Lower lobe of right lung (tissue), 2 donors: ENCODE measurements at regions not wholly inside any gene's neighbourhood (a gene's known extent, or its start where the extent isn't known, plus 50 kb on each side); places are given as distances from the start of the nearest gene placed in this dataset.

Source experiments
- ATAC-seq, 2 donors: fragments of 200-7000 bp; cut with Tn5 transposase; one replicate each; pipeline ENCODE4 v1.9.1; 2020 to 2022; ENCODE audit warnings: mild to moderate bottlenecking in 2 of 2, moderate library complexity in 2 of 2
- DNase-seq: peaks from one replicate; pipeline ENCODE4 v3.0.0-alpha.2; 2020
- H3K27ac ChIP-seq: fragments of 200-600 bp; one replicate; pipeline ENCODE4 v1.8.0; 2022
- H3K27me3 ChIP-seq: fragments of 200-600 bp; one replicate; pipeline ENCODE4 v1.8.0; 2022; ENCODE audit warnings: low read depth
- H3K36me3 ChIP-seq: fragments of 200-600 bp; one replicate; pipeline ENCODE4 v1.8.0; 2022; ENCODE audit warnings: mild to moderate bottlenecking
- H3K4me1 ChIP-seq: fragments of 200-600 bp; one replicate; pipeline ENCODE4 v1.8.0; 2022
- H3K4me3 ChIP-seq: fragments of 200-600 bp; one replicate; pipeline ENCODE4 v1.8.0; 2022; ENCODE audit warnings: mild to moderate bottlenecking
- H3K9me3 ChIP-seq: fragments of 200-600 bp; one replicate; pipeline ENCODE4 v1.8.0; 2022
- intact Hi-C: fragments of 100-400 bp; cut with DNase I; formaldehyde crosslinking; loops from one replicate; pipeline ENCODE4 v1.11.0; 2022
- TF ChIP-seq, protein P1 (sequence below): fragments of 200-600 bp; IDR thresholded peaks from one replicate; pipeline ENCODE4 v1.8.0; 2022; ENCODE audit warnings: antibody characterized with exemption, mild to moderate bottlenecking
- donor health status: DM: no; HTN: yes; CAD: no; lungs with severe emphysema.

DNA sequence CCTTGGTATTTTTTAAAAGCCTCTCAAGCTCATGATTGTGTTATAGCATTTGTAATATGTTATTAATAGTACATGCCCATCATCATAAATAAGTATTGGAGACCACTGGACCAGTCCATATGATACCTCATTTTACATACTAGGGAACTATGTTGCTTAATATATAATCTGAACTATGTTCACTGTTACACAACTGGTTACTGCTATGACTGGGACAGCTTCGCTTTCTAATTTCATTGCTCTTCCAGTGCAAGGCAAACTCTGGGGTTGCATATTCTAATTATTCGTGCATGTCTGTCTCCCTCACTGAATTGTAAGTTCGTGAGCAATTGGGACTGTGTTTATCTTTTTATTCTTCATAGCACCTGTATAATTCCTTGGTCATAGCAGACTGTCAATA, 330.5 kb downstream of the RAPGEF2 start:
- no peak for DNase-seq
- intact Hi-C loops: no loop called here
- TF ChIP-seq, protein P1, sequence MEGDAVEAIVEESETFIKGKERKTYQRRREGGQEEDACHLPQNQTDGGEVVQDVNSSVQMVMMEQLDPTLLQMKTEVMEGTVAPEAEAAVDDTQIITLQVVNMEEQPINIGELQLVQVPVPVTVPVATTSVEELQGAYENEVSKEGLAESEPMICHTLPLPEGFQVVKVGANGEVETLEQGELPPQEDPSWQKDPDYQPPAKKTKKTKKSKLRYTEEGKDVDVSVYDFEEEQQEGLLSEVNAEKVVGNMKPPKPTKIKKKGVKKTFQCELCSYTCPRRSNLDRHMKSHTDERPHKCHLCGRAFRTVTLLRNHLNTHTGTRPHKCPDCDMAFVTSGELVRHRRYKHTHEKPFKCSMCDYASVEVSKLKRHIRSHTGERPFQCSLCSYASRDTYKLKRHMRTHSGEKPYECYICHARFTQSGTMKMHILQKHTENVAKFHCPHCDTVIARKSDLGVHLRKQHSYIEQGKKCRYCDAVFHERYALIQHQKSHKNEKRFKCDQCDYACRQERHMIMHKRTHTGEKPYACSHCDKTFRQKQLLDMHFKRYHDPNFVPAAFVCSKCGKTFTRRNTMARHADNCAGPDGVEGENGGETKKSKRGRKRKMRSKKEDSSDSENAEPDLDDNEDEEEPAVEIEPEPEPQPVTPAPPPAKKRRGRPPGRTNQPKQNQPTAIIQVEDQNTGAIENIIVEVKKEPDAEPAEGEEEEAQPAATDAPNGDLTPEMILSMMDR: no peak

DNA sequence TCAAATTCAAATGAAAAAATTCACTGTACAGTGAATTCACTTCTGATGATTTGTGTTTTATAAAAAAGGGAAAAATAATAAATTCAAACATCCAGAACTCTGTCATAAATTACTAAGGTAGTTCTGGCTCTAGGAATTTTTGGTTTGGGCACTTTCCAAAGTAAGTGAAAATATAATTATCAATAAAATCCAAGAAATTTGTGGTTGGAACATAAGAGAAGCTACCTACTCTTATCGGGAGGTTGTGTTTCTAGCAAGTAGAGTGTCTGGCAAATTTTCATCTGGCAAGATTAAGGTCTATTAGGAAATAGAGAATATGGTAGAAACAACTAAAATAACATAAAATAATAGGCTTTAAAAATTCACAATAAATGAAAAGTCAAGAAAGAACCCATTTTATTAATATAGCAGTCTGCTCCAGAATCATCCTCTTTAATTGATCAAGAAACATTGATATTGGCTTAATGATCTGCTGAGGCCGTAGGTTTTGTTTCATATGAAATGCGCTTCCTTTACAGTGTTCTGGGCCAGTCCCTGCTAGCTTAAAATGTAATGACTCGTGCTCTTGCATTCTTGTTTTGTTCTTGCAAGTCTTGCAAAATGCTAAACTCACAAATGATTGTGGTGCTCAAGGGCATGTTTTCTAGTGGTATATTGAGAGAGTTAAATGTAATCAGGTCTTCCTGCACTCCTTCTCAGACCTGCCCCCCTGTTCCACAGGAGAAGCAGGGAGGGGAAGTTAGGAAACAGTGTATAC, 331.4 kb downstream of the RAPGEF2 start:
- H3K27ac ChIP-seq: no peak overlapping the region
- TF ChIP-seq, protein P1: no peak
- ATAC-seq: no peak

More for the DNA sequence above, 330.5 kb downstream of the RAPGEF2 start:
- Histone ChIP-seq H3K4me1 (peaks cover 11% of the 10 kb centered on the region), H3K4me3 (no peak overlapping the region), H3K27ac (no peak overlapping the region), H3K27me3 (no peaks in the 10 kb centered on the region), H3K9me3 (no peaks in the 10 kb centered on the region), H3K36me3 (no peaks in the 10 kb centered on the region)
- no peak for ATAC-seq

DNA sequence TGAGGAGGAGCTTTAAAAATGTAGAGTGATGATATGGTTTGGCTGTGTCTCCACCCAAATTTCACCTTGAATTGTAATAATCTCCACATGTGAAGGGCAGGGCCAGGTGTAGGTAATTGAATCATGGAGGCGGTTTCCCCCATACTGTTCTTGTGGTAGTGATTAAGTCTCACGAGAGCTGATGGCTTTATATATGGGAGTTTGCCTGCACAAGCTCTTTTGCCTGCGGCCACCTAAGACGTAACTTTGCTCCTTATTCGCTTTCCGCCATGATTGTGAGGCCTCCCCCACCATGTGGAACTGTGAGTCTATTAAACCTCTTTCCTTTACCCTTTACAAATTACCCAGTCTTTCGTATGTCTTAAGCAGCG, 332.0 kb downstream of the RAPGEF2 start:
- DNase-seq: no peak
- H3K4me3 ChIP-seq: no peak overlapping the region
- no peak overlapping the region for H3K27ac ChIP-seq
- TF ChIP-seq, protein P1: no peak
- no peaks in the 10 kb centered on the region for H3K4me1 ChIP-seq
- no peaks in the 10 kb centered on the region for H3K9me3 ChIP-seq
- no peaks in the 10 kb centered on the region for H3K27me3 ChIP-seq
- no peak for ATAC-seq
- intact Hi-C loops: no loop called here
- no peaks in the 10 kb centered on the region for H3K36me3 ChIP-seq

More for the DNA sequence above, 331.4 kb downstream of the RAPGEF2 start:
- Histone ChIP-seq H3K36me3 (no peaks in the 10 kb centered on the region), H3K27me3 (no peaks in the 10 kb centered on the region), H3K9me3 (no peaks in the 10 kb centered on the region), H3K4me1 (peaks cover 5% of the 10 kb centered on the region), H3K4me3 (no peak overlapping the region)
- intact Hi-C loops: no loop called here
- DNase-seq: no peak

DNA sequence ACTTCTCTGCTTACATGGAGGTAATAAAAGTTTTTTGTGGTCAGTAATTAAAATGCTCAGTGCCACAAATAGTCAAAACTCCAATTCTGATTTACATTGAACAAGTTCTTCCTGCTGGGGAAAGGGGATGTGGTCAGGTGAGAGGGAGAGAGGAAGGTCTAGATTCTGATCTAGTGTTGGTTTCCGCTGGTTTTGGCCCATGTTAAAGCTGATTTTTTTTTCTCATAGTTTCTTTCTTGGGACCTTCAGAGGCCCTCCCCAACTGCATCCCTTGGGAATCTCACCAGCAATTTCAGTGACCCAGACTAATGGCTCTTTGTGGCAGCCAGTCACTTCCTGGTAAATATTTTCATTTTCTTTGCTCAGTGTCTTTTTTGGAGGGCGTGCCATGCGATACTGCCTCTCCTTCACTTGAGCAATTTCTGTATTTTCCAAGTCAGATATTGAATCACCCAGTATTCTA, 332.7 kb downstream of the RAPGEF2 start:
- Histone ChIP-seq H3K4me3 (no peak overlapping the region), H3K9me3 (no peaks in the 10 kb centered on the region), H3K36me3 (no peaks in the 10 kb centered on the region), H3K27me3 (no peaks in the 10 kb centered on the region), H3K4me1 (no peaks in the 10 kb centered on the region), H3K27ac (no peak overlapping the region)
- TF ChIP-seq, protein P1: no peak
- DNase-seq (no peak), ATAC-seq (no peak)
- intact Hi-C loops: no loop called here

DNA sequence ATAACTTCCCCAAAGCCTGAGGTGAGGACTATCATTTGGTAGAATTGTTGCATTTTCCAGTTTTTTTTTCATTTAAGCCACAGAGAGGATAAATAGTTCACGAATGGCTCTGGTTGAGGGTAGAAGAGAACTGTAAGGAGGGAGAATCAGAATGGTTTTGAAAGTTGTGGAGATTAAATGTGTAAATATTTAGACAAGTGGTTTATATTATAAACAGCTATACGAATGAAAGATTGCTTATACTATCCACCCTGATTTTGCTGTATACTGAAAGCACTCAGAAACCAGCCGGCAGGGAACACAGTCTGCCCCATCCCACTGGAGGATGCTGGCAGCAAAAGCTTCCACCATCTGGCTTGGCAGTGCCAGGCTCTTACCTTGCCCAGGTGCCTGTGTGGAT, 341.1 kb downstream of the RAPGEF2 start:
- H3K27ac ChIP-seq: no peak overlapping the region
- no peaks in the 10 kb centered on the region for H3K36me3 ChIP-seq
- intact Hi-C loops: no loop called here
- no peaks in the 10 kb centered on the region for H3K9me3 ChIP-seq
- no peak overlapping the region for H3K4me3 ChIP-seq
- H3K4me1 ChIP-seq: no peaks in the 10 kb centered on the region
- ATAC-seq: no peak
- no peak for DNase-seq
- TF ChIP-seq, protein P1: no peak
- no peaks in the 10 kb centered on the region for H3K27me3 ChIP-seq
